ENCODE measurements at regions not wholly inside any gene's neighbourhood (a gene's known extent, or its start where the extent isn't known, plus 50 kb on each side); places are given as distances from the start of the nearest gene placed in this dataset.

DNA sequence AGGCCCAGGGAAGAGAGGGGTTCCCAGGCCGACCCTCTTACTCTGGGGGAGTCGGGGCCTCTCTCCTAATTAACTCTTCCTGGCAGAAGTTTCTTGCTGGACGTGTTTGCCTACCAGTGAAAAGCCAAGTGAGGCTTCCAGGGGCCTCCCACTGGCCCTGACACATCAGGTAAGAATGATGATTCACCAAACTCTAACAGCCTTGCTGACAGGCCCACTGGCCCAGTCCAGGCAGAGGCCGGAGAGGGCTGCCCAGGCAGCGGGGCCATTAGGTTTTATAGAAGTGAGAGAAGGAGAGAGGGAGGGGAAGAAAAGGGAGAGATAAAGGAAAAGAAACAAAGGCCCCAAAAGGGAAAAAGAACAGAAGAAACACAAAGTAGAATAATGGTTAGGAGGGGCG, 50.8 kb upstream of the FOXE1 start:
- no peaks in the 10 kb centered on the region for H3K4me1 ChIP-seq
- H3K27ac ChIP-seq, result no peak overlapping the region
- no peak for DNase-seq (ENCODE audit: low spot score in 2 of 2)
- peaks cover 0 to 4% of the 10 kb centered on the region in 2 donors for H3K27me3 ChIP-seq
- intact Hi-C loops (cut with DNase I; ENCODE audit: low total_unique reads), result no loop called here
- no peaks in the 10 kb centered on the region for H3K36me3 ChIP-seq
- TF ChIP-seq POLR2AphosphoS5 (IDR thresholded peaks at IDR 0.05) (no peak), POLR2A (IDR thresholded peaks at IDR 0.05) (no peak)
- TF ChIP-seq, protein P1, sequence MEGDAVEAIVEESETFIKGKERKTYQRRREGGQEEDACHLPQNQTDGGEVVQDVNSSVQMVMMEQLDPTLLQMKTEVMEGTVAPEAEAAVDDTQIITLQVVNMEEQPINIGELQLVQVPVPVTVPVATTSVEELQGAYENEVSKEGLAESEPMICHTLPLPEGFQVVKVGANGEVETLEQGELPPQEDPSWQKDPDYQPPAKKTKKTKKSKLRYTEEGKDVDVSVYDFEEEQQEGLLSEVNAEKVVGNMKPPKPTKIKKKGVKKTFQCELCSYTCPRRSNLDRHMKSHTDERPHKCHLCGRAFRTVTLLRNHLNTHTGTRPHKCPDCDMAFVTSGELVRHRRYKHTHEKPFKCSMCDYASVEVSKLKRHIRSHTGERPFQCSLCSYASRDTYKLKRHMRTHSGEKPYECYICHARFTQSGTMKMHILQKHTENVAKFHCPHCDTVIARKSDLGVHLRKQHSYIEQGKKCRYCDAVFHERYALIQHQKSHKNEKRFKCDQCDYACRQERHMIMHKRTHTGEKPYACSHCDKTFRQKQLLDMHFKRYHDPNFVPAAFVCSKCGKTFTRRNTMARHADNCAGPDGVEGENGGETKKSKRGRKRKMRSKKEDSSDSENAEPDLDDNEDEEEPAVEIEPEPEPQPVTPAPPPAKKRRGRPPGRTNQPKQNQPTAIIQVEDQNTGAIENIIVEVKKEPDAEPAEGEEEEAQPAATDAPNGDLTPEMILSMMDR (IDR thresholded peaks at IDR 0.05), result no peak
- H3K4me3 ChIP-seq, result no peak overlapping the region
- no peaks in the 10 kb centered on the region for H3K9me3 ChIP-seq

DNA sequence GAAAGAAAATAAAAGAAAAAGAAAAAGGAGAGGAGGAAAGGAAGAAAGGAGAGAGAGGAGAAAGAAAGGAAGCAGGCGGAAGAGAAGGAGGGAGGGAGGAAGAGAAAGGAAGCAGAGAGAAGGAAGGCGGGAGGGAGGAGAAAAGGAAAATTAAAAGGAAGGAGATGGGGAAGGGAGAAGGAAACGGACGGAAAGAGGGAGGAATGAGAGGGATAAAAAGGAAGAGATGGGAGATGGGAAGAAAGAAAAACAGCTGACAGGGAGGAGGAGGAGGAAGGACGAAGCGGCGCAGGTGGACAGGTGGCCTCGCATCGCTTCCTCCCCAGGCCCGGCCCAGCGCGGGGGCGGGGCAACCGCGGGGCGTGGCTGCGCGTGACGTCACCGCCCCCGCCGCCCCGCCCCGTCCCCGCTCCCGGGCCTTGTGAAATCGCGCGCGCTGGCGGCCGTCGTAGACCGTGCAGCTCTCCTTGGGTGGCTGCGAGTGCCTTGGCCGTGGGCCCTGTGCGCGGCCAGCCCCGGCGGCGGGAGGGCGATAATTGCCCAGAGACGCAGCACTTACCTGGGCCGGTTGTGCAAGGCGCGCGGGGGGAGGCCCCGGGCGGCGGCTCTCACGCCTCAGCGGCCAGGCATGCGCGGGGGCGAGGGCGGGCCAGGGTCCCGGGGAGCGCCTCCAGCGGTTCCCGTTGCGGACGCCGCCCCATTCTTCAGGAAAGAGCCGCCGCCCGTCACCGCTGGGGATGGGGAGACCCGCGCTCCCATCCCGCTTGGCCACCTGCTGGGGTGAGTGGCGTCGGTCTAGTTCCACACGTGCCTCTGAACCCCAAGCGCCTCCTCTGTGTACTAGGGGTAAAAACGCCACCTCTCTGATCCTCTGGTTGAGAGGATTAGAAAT, 49.6 kb upstream of the FOXE1 start:
- peak; percentile 83 to 87 for DNase-seq (ENCODE audit: low spot score in 2 of 2)
- peak in 2 of 3 donors; percentile 26 to 28 for TF ChIP-seq POLR2AphosphoS5 (IDR thresholded peaks at IDR 0.05)
- TF ChIP-seq, protein P1 (IDR thresholded peaks at IDR 0.05), result peak in 2 of 3 donors; percentile 7 to 13
- TF ChIP-seq POLR2A (IDR thresholded peaks at IDR 0.05), result no peak
- peak overlapping the region; percentile 64 to 74 for H3K27ac ChIP-seq

More for the DNA sequence above, 49.6 kb upstream of the FOXE1 start:
- Histone ChIP-seq H3K4me3 (peak overlapping the region; percentile 38 to 65 (median 59)), H3K4me1 (no peaks in the 10 kb centered on the region), H3K36me3 (no peaks in the 10 kb centered on the region), H3K9me3 (no peaks in the 10 kb centered on the region), H3K27me3 (no peaks in the 10 kb centered on the region)
- intact Hi-C loops (cut with DNase I; ENCODE audit: low total_unique reads), result no loop called here

All from breast epithelium (tissue), 4 donors.